Liver (tissue), 3 donors: ENCODE measurements at regions not wholly inside any gene's neighbourhood (a gene's known extent, or its start where the extent isn't known, plus 50 kb on each side); places are given as distances from the start of the nearest gene placed in this dataset.

Source experiments
- ATF3 ChIP-seq: IDR thresholded peaks from 2 replicates; pipeline ENCODE4 v1.6.1; 2016; ENCODE audit warnings: antibody characterized with exemption
- EGR1 ChIP-seq, 2 donors: IDR thresholded peaks; 2 replicates each; pipeline ENCODE4 v1.6.1; 2016 to 2018; ENCODE audit warnings: antibody characterized with exemption in 2 of 2, low read depth in 2 of 2
- FOXA2 ChIP-seq: IDR thresholded peaks from 2 replicates; pipeline ENCODE4 v1.6.1; 2016; ENCODE audit warnings: antibody characterized with exemption
- GABPA ChIP-seq, 2 donors: IDR thresholded peaks in 1 of 2; conservative IDR thresholded peaks in 1 of 2; 2 replicates each; pipeline ENCODE4 v1.6.1; 2016; ENCODE audit warnings: antibody characterized with exemption in 2 of 2, mild to moderate bottlenecking in 1 of 2, moderate library complexity in 1 of 2
- JUND ChIP-seq, 2 donors: IDR thresholded peaks; 2 replicates each; pipeline ENCODE4 v1.6.1; 2016; ENCODE audit warnings: antibody characterized with exemption in 2 of 2
- RAD21 ChIP-seq, 2 donors: IDR thresholded peaks; 2 replicates each; pipeline ENCODE4 v1.6.1; 2016; ENCODE audit warnings: antibody characterized with exemption in 2 of 2, mild to moderate bottlenecking in 2 of 2
- RXRA ChIP-seq, 2 donors: IDR thresholded peaks; 2 replicates each; pipeline ENCODE4 v1.6.1; 2017 to 2018; ENCODE audit warnings: antibody characterized with exemption in 2 of 2, mild to moderate bottlenecking in 1 of 2
- SP1 ChIP-seq: IDR thresholded peaks from 2 replicates; pipeline ENCODE4 v1.6.1; 2018; ENCODE audit warnings: antibody characterized with exemption, mild to moderate bottlenecking
- TAF1 ChIP-seq: conservative IDR thresholded peaks from 2 replicates; pipeline ENCODE4 v1.6.1; 2016; ENCODE audit warnings: antibody characterized with exemption, mild to moderate bottlenecking
- YY1 ChIP-seq: IDR thresholded peaks from 2 replicates; pipeline ENCODE4 v1.6.1; 2016; ENCODE audit warnings: antibody characterized with exemption, mild to moderate bottlenecking
- TF ChIP-seq, protein P1 (sequence below): fragments of 150-350 bp; IDR thresholded peaks from 2 replicates; pipeline ENCODE4 v1.5.1; 2017; ENCODE audit warnings: improper control_type of control experiment, low read depth, low read length; ENCODE audit not compliant: missing input control
- TF ChIP-seq, protein P2 (sequence below): IDR thresholded peaks from 2 replicates; pipeline ENCODE4 v1.6.1; 2016; ENCODE audit warnings: antibody characterized with exemption
- TF ChIP-seq, protein P3 (sequence below): IDR thresholded peaks from 2 replicates; pipeline ENCODE4 v1.6.1; 2016; ENCODE audit warnings: antibody characterized with exemption, mild to moderate bottlenecking
- TF ChIP-seq, protein P4 (sequence below): IDR thresholded peaks from 2 replicates; pipeline ENCODE4 v1.6.1; 2016; ENCODE audit warnings: antibody characterized with exemption
- donor health status: healthy.
- donor health status: healthy.

DNA sequence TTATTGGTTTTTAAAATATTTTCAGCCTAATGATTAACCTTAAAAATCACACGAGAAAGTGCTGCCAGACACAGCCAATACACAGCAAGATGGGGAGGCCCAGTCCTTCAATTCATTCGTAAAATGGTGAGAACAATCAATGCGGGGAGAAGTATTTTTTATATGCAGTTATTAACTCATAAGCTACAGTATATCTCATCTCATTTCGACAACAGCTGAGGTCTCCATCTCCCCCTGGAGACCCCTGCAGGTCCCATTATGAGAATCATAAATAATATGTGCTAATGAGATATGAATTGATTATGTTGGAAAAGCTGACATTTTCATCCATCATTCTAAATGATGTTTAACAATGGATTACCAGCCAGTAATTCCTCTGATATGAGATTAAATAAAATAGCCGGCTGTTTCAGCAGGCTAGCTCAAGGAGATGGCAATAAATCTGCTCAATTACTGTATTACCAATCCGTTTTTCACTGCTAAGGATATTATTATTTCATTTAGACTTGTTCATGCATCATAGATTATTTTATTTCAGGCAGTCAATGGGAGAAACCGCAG, 535.8 kb downstream of the GALR1 start:
- TF ChIP-seq, protein P1, sequence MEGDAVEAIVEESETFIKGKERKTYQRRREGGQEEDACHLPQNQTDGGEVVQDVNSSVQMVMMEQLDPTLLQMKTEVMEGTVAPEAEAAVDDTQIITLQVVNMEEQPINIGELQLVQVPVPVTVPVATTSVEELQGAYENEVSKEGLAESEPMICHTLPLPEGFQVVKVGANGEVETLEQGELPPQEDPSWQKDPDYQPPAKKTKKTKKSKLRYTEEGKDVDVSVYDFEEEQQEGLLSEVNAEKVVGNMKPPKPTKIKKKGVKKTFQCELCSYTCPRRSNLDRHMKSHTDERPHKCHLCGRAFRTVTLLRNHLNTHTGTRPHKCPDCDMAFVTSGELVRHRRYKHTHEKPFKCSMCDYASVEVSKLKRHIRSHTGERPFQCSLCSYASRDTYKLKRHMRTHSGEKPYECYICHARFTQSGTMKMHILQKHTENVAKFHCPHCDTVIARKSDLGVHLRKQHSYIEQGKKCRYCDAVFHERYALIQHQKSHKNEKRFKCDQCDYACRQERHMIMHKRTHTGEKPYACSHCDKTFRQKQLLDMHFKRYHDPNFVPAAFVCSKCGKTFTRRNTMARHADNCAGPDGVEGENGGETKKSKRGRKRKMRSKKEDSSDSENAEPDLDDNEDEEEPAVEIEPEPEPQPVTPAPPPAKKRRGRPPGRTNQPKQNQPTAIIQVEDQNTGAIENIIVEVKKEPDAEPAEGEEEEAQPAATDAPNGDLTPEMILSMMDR = no peak
- TF ChIP-seq, protein P2, sequence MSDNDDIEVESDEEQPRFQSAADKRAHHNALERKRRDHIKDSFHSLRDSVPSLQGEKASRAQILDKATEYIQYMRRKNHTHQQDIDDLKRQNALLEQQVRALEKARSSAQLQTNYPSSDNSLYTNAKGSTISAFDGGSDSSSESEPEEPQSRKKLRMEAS = no peak
- TF ChIP-seq RAD21 (IDR thresholded peaks at IDR 0.05) (no peak), JUND (IDR thresholded peaks at IDR 0.05) (no peak), SP1 (no peak), GABPA (IDR thresholded peaks at IDR 0.05 in 1 of 2, conservative IDR thresholded peaks at IDR 0.05 in 1 of 2) (no peak), YY1 (no peak), TAF1 (no peak), ATF3 (no peak), FOXA2 (no peak), EGR1 (IDR thresholded peaks at IDR 0.05; ENCODE audit: low read depth in 2 of 2) (no peak), RXRA (IDR thresholded peaks at IDR 0.05) (no peak)
- TF ChIP-seq, protein P3, sequence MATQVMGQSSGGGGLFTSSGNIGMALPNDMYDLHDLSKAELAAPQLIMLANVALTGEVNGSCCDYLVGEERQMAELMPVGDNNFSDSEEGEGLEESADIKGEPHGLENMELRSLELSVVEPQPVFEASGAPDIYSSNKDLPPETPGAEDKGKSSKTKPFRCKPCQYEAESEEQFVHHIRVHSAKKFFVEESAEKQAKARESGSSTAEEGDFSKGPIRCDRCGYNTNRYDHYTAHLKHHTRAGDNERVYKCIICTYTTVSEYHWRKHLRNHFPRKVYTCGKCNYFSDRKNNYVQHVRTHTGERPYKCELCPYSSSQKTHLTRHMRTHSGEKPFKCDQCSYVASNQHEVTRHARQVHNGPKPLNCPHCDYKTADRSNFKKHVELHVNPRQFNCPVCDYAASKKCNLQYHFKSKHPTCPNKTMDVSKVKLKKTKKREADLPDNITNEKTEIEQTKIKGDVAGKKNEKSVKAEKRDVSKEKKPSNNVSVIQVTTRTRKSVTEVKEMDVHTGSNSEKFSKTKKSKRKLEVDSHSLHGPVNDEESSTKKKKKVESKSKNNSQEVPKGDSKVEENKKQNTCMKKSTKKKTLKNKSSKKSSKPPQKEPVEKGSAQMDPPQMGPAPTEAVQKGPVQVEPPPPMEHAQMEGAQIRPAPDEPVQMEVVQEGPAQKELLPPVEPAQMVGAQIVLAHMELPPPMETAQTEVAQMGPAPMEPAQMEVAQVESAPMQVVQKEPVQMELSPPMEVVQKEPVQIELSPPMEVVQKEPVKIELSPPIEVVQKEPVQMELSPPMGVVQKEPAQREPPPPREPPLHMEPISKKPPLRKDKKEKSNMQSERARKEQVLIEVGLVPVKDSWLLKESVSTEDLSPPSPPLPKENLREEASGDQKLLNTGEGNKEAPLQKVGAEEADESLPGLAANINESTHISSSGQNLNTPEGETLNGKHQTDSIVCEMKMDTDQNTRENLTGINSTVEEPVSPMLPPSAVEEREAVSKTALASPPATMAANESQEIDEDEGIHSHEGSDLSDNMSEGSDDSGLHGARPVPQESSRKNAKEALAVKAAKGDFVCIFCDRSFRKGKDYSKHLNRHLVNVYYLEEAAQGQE = no peak
- TF ChIP-seq, protein P4, sequence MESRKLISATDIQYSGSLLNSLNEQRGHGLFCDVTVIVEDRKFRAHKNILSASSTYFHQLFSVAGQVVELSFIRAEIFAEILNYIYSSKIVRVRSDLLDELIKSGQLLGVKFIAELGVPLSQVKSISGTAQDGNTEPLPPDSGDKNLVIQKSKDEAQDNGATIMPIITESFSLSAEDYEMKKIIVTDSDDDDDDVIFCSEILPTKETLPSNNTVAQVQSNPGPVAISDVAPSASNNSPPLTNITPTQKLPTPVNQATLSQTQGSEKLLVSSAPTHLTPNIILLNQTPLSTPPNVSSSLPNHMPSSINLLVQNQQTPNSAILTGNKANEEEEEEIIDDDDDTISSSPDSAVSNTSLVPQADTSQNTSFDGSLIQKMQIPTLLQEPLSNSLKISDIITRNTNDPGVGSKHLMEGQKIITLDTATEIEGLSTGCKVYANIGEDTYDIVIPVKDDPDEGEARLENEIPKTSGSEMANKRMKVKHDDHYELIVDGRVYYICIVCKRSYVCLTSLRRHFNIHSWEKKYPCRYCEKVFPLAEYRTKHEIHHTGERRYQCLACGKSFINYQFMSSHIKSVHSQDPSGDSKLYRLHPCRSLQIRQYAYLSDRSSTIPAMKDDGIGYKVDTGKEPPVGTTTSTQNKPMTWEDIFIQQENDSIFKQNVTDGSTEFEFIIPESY = no peak
